ENCODE measurements at regions not wholly inside any gene's neighbourhood (a gene's known extent, or its start where the extent isn't known, plus 50 kb on each side); places are given as distances from the start of the nearest gene placed in this dataset.
A peak's percentile ranks its signal among the peaks of the same experiment; 100 is the strongest.
"Not testable (repeated sequence)": the region's sequence is repeated elsewhere in the genome, so short reads cannot be mapped to it uniquely, and the experiment has no call there.

- no peak for DNase-seq (ENCODE audit: low spot score)
These were observed 51.3 kb upstream of the EGFL6 start for GRCh38 chrX:13518126-13518525.

- DNase-seq (ENCODE audit: low spot score) = no peak
These were observed 54.0 kb upstream of the EGFL6 start for GRCh38 chrX:13515211-13515930.

GRCh38 chrX:13511944-13512330 is 57.5 kb upstream of the EGFL6 start:
- no peak for DNase-seq (ENCODE audit: low spot score)

GRCh38 chrX:13511241-13511943 is 58.0 kb upstream of the EGFL6 start:
- DNase-seq (ENCODE audit: low spot score) = no peak

GRCh38 chrX:13507893-13508292 is 61.5 kb upstream of the EGFL6 start:
- no peak for DNase-seq (ENCODE audit: low spot score)

- peak; percentile 41 for DNase-seq (ENCODE audit: low spot score)
These were observed 62.8 kb upstream of the EGFL6 start for GRCh38 chrX:13506574-13506973.

- DNase-seq (ENCODE audit: low spot score) = no peak
These were observed 66.8 kb upstream of the EGFL6 start for GRCh38 chrX:13502590-13502989.

- DNase-seq (ENCODE audit: low spot score) = no peak
These were observed 69.7 kb upstream of the EGFL6 start for GRCh38 chrX:13499736-13500135.

GRCh38 chrX:13498238-13498637 is 71.2 kb upstream of the EGFL6 start:
- no peak for DNase-seq (ENCODE audit: low spot score)

- no peak for DNase-seq (ENCODE audit: low spot score)
These were observed 74.2 kb upstream of the EGFL6 start for GRCh38 chrX:13495232-13495631.

- DNase-seq (ENCODE audit: low spot score) = no peak
These were observed 74.8 kb upstream of the EGFL6 start for GRCh38 chrX:13494562-13494961.

GRCh38 chrX:13493659-13494058 is 75.7 kb upstream of the EGFL6 start:
- no peak for DNase-seq (ENCODE audit: low spot score)

- DNase-seq (ENCODE audit: low spot score) = no peak
These were observed 77.1 kb upstream of the EGFL6 start for GRCh38 chrX:13492286-13492685.

GRCh38 chrX:13491061-13491460 is 78.3 kb upstream of the EGFL6 start:
- no peak for DNase-seq (ENCODE audit: low spot score)

GRCh38 chrX:13489454-13489853 is 79.9 kb upstream of the EGFL6 start:
- no peak for DNase-seq (ENCODE audit: low spot score)

- peak; percentile 62 for DNase-seq (ENCODE audit: low spot score)
These were observed 81.5 kb upstream of the EGFL6 start for GRCh38 chrX:13487731-13488505.

- DNase-seq (ENCODE audit: low spot score) = no peak
These were observed 84.2 kb upstream of the EGFL6 start for GRCh38 chrX:13485167-13485566.

GRCh38 chrX:13483773-13484172 is 85.6 kb upstream of the EGFL6 start:
- peak; percentile 30 for DNase-seq (ENCODE audit: low spot score)

GRCh38 chrX:13482746-13483541 is 86.5 kb upstream of the EGFL6 start:
- no peak for DNase-seq (ENCODE audit: low spot score)

- DNase-seq (ENCODE audit: low spot score) = not testable (repeated sequence)
These were observed 88.6 kb upstream of the EGFL6 start for GRCh38 chrX:13480780-13481179.

- DNase-seq (ENCODE audit: low spot score) = no peak
These were observed 90.0 kb upstream of the EGFL6 start for GRCh38 chrX:13479452-13479813.

- no peak for DNase-seq (ENCODE audit: low spot score)
These were observed 90.5 kb upstream of the EGFL6 start for GRCh38 chrX:13478740-13479451.

Measured in CD4-positive, alpha-beta T cell treated with Interleukin-15 for 4 hours (primary cell).